ENCODE measurements at regions not wholly inside any gene's neighbourhood (a gene's known extent, or its start where the extent isn't known, plus 50 kb on each side); places are given as distances from the start of the nearest gene placed in this dataset.

- Histone ChIP-seq H3K9me3 (no peaks in the 10 kb centered on the region), H3K4me3 (ENCODE audit: control insufficient read depth in 1 of 2, extremely low read depth in 1 of 2, low read length in 1 of 2) (no peak overlapping the region), H3K36me3 (ENCODE audit: control insufficient read depth in 2 of 2, extremely low read depth in 1 of 2, insufficient read depth in 1 of 2, low read length in 1 of 2) (no peaks in the 10 kb centered on the region), H3K27me3 (replicated peaks in 1 of 2; ENCODE audit: control insufficient read depth in 2 of 2, extremely low read depth in 1 of 2, insufficient read depth in 2 of 2, low read length in 1 of 2) (no peaks in the 10 kb centered on the region), H3K4me1 (ENCODE audit: control insufficient read depth in 1 of 2, extremely low read depth in 1 of 2, insufficient read depth in 2 of 2, low read length in 2 of 2) (no peaks in the 10 kb centered on the region), H3K27ac (ENCODE audit: low read length) (no peak overlapping the region)
- no peak overlapping the region for H3K4me3 Mint-ChIP-seq
- ATAC-seq (replicated peaks in 1 of 4) (no peak), DNase-seq (no peak)
- ChIA-PET POLR2A (no interaction called here), CTCF (no interaction called here)
- H3K27me3 Mint-ChIP-seq = no peaks in the 10 kb centered on the region
- no peak overlapping the region for H3K27ac Mint-ChIP-seq
- no peaks in the 10 kb centered on the region for H3K36me3 Mint-ChIP-seq
- 87% methylated on average over 5 of the region's 5 CpGs for WGBS (ENCODE audit: insufficient coverage)
- peaks cover 18 to 26% (median 20%) of the 10 kb centered on the region in 3 donors for H3K9me3 Mint-ChIP-seq
- no peaks in the 10 kb centered on the region for H3K4me1 Mint-ChIP-seq
These were observed 53.9 kb upstream of the GALNTL6 start for GRCh38 chr4:171759274-171759673.

DNA sequence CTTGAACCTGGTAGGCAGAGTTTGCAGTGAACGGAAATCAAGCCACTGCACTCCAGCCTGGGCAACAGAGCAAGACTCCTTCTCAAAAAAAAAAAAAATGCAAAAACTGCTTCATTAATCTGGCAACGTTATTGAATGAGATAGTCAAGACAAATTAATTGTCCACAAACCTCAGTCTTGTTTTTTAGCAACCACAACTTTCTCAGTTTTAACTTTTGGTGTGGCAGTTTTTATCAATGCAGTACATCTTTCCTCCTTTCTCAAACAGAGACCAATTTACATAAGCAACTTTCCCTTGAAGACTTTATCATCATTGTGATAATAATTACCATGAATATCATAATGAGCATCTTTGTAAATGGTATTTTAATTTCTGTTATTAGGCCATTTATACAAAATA, 61.7 kb upstream of the GALNTL6 start:
- Histone ChIP-seq H3K9me3 (no peaks in the 10 kb centered on the region), H3K4me1 (ENCODE audit: control insufficient read depth in 1 of 2, extremely low read depth in 1 of 2, insufficient read depth in 2 of 2, low read length in 2 of 2) (no peaks in the 10 kb centered on the region), H3K36me3 (ENCODE audit: control insufficient read depth in 2 of 2, extremely low read depth in 1 of 2, insufficient read depth in 1 of 2, low read length in 1 of 2) (no peaks in the 10 kb centered on the region), H3K27ac (ENCODE audit: low read length) (no peak overlapping the region), H3K27me3 (replicated peaks in 1 of 2; ENCODE audit: control insufficient read depth in 2 of 2, extremely low read depth in 1 of 2, insufficient read depth in 2 of 2, low read length in 1 of 2) (no peaks in the 10 kb centered on the region), H3K4me3 (ENCODE audit: control insufficient read depth in 1 of 2, extremely low read depth in 1 of 2, low read length in 1 of 2) (no peak overlapping the region)
- H3K9me3 Mint-ChIP-seq = peaks cover 4 to 7% (median 5%) of the 10 kb centered on the region in 3 donors
- no peak for ATAC-seq (replicated peaks in 1 of 4)
- CTCF ChIA-PET = no interaction called here
- H3K27ac Mint-ChIP-seq = no peak overlapping the region
- WGBS (ENCODE audit: insufficient coverage) = 0% methylated on average over 1 of the region's 2 CpGs
- DNase-seq = no peak
- H3K36me3 Mint-ChIP-seq = no peaks in the 10 kb centered on the region
- H3K4me1 Mint-ChIP-seq = no peaks in the 10 kb centered on the region
- no peak overlapping the region for H3K4me3 Mint-ChIP-seq
- POLR2A ChIA-PET = no interaction called here
- no peaks in the 10 kb centered on the region for H3K27me3 Mint-ChIP-seq

GRCh38 chr4:171746418-171746817, 66.8 kb upstream of the GALNTL6 start:
- Histone ChIP-seq H3K36me3 (ENCODE audit: control insufficient read depth in 2 of 2, extremely low read depth in 1 of 2, insufficient read depth in 1 of 2, low read length in 1 of 2) (no peaks in the 10 kb centered on the region), H3K27me3 (replicated peaks in 1 of 2; ENCODE audit: control insufficient read depth in 2 of 2, extremely low read depth in 1 of 2, insufficient read depth in 2 of 2, low read length in 1 of 2) (no peaks in the 10 kb centered on the region), H3K4me3 (ENCODE audit: control insufficient read depth in 1 of 2, extremely low read depth in 1 of 2, low read length in 1 of 2) (no peak overlapping the region), H3K9me3 (no peaks in the 10 kb centered on the region), H3K4me1 (ENCODE audit: control insufficient read depth in 1 of 2, extremely low read depth in 1 of 2, insufficient read depth in 2 of 2, low read length in 2 of 2) (no peaks in the 10 kb centered on the region), H3K27ac (ENCODE audit: low read length) (no peak overlapping the region)
- Mint-ChIP-seq H3K4me1 (no peaks in the 10 kb centered on the region), H3K9me3 (peaks cover 4 to 10% (median 7%) of the 10 kb centered on the region in 3 donors), H3K27ac (no peak overlapping the region), H3K4me3 (no peak overlapping the region), H3K36me3 (no peaks in the 10 kb centered on the region), H3K27me3 (no peaks in the 10 kb centered on the region)
- DNase-seq = no peak
- ChIA-PET POLR2A (no interaction called here), CTCF (no interaction called here)
- ATAC-seq (replicated peaks in 1 of 4) = no peak

DNA sequence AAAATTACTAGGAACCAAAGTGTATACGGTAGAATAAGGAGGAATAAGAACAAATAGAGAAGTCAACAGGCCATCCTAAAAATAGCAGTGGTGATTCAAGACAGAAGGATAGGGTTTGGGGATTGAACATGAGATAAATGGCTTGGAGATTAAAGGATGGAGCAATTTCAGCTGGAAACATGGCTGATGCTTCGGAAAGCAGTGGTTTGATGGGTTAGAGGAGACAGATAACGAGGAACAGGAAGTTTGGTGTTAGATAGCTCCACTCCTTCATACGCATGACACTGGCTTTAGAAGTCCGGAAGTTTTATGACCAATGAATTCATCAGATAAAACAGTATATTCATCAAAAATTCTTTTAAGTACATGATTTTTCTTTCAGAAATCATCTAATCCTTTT, 70.8 kb upstream of the GALNTL6 start:
- POLR2A ChIA-PET = no interaction called here
- Mint-ChIP-seq H3K27me3 (no peaks in the 10 kb centered on the region), H3K27ac (no peak overlapping the region), H3K9me3 (peaks cover 9 to 12% (median 11%) of the 10 kb centered on the region in 3 donors), H3K36me3 (no peaks in the 10 kb centered on the region), H3K4me3 (no peak overlapping the region), H3K4me1 (no peaks in the 10 kb centered on the region)
- ATAC-seq (replicated peaks in 1 of 4) (no peak), DNase-seq (no peak)
- Histone ChIP-seq H3K27ac (ENCODE audit: low read length) (no peak overlapping the region), H3K4me1 (ENCODE audit: control insufficient read depth in 1 of 2, extremely low read depth in 1 of 2, insufficient read depth in 2 of 2, low read length in 2 of 2) (no peaks in the 10 kb centered on the region), H3K27me3 (replicated peaks in 1 of 2; ENCODE audit: control insufficient read depth in 2 of 2, extremely low read depth in 1 of 2, insufficient read depth in 2 of 2, low read length in 1 of 2) (no peaks in the 10 kb centered on the region), H3K9me3 (no peaks in the 10 kb centered on the region), H3K36me3 (ENCODE audit: control insufficient read depth in 2 of 2, extremely low read depth in 1 of 2, insufficient read depth in 1 of 2, low read length in 1 of 2) (no peaks in the 10 kb centered on the region), H3K4me3 (ENCODE audit: control insufficient read depth in 1 of 2, extremely low read depth in 1 of 2, low read length in 1 of 2) (no peak overlapping the region)
- CTCF ChIA-PET = no interaction called here
- 40% methylated on average over 1 of the region's 5 CpGs for WGBS (ENCODE audit: insufficient coverage)

DNA sequence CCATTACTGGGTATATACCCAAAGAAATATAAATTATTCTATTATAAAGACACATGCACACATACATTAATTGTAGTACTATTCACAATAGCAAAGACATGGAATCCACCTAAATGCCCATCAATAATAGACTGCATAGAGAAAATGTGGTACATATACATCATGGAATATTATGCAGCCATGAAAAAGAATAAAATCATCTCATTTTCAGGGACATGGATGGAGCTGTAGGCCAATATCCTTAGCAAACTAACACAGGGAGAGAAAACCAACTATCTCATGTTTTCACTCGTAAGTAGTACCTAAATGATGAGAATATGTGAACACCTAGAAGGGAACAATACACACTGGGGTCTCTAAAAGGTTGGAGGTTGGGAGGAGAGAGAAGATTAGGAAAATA, 86.0 kb upstream of the GALNTL6 start:
- Mint-ChIP-seq H3K36me3 (no peaks in the 10 kb centered on the region), H3K27me3 (no peaks in the 10 kb centered on the region), H3K4me3 (no peak overlapping the region), H3K9me3 (peaks cover 20 to 37% (median 20%) of the 10 kb centered on the region in 3 donors), H3K27ac (no peak overlapping the region), H3K4me1 (no peaks in the 10 kb centered on the region)
- H3K9me3 ChIP-seq = no peaks in the 10 kb centered on the region
- no peaks in the 10 kb centered on the region for H3K27me3 ChIP-seq (replicated peaks in 1 of 2; ENCODE audit: control insufficient read depth in 2 of 2, extremely low read depth in 1 of 2, insufficient read depth in 2 of 2, low read length in 1 of 2)
- H3K27ac ChIP-seq (ENCODE audit: low read length) = no peak overlapping the region
- H3K4me3 ChIP-seq (ENCODE audit: control insufficient read depth in 1 of 2, extremely low read depth in 1 of 2, low read length in 1 of 2) = no peak overlapping the region
- H3K36me3 ChIP-seq (ENCODE audit: control insufficient read depth in 2 of 2, extremely low read depth in 1 of 2, insufficient read depth in 1 of 2, low read length in 1 of 2) = no peaks in the 10 kb centered on the region
- no CpG with 5 or more reads among the region's 1 CpG for WGBS (ENCODE audit: insufficient coverage)
- no peaks in the 10 kb centered on the region for H3K4me1 ChIP-seq (ENCODE audit: control insufficient read depth in 1 of 2, extremely low read depth in 1 of 2, insufficient read depth in 2 of 2, low read length in 2 of 2)
- ATAC-seq (replicated peaks in 1 of 4) (no peak), DNase-seq (no peak)
- ChIA-PET CTCF (no interaction called here), POLR2A (no interaction called here)

- Mint-ChIP-seq H3K4me3 (no peak overlapping the region), H3K27ac (no peak overlapping the region), H3K27me3 (no peaks in the 10 kb centered on the region), H3K9me3 (peaks cover 11 to 28% (median 22%) of the 10 kb centered on the region in 3 donors), H3K36me3 (no peaks in the 10 kb centered on the region), H3K4me1 (no peaks in the 10 kb centered on the region)
- CTCF ChIA-PET = no interaction called here
- no peak for ATAC-seq (replicated peaks in 1 of 4)
- Histone ChIP-seq H3K4me1 (ENCODE audit: control insufficient read depth in 1 of 2, extremely low read depth in 1 of 2, insufficient read depth in 2 of 2, low read length in 2 of 2) (no peaks in the 10 kb centered on the region), H3K4me3 (ENCODE audit: control insufficient read depth in 1 of 2, extremely low read depth in 1 of 2, low read length in 1 of 2) (no peak overlapping the region), H3K27ac (ENCODE audit: low read length) (no peak overlapping the region), H3K27me3 (replicated peaks in 1 of 2; ENCODE audit: control insufficient read depth in 2 of 2, extremely low read depth in 1 of 2, insufficient read depth in 2 of 2, low read length in 1 of 2) (no peaks in the 10 kb centered on the region), H3K36me3 (ENCODE audit: control insufficient read depth in 2 of 2, extremely low read depth in 1 of 2, insufficient read depth in 1 of 2, low read length in 1 of 2) (no peaks in the 10 kb centered on the region), H3K9me3 (no peaks in the 10 kb centered on the region)
- POLR2A ChIA-PET = no interaction called here
- DNase-seq = no peak
- 71% methylated on average over 2 of the region's 2 CpGs for WGBS (ENCODE audit: insufficient coverage)
These were observed 91.3 kb upstream of the GALNTL6 start for GRCh38 chr4:171721937-171722336.

GRCh38 chr4:171719691-171720090, 93.5 kb upstream of the GALNTL6 start:
- ATAC-seq (replicated peaks in 1 of 4) (no peak), DNase-seq (no peak)
- H3K36me3 ChIP-seq (ENCODE audit: control insufficient read depth in 2 of 2, extremely low read depth in 1 of 2, insufficient read depth in 1 of 2, low read length in 1 of 2) = no peaks in the 10 kb centered on the region
- H3K27me3 Mint-ChIP-seq = no peaks in the 10 kb centered on the region
- H3K4me1 ChIP-seq (ENCODE audit: control insufficient read depth in 1 of 2, extremely low read depth in 1 of 2, insufficient read depth in 2 of 2, low read length in 2 of 2) = no peaks in the 10 kb centered on the region
- WGBS (ENCODE audit: insufficient coverage) = no CpG with 5 or more reads among the region's 2 CpGs
- no peak overlapping the region for H3K4me3 Mint-ChIP-seq
- peaks cover 12 to 25% (median 18%) of the 10 kb centered on the region in 3 donors for H3K9me3 Mint-ChIP-seq
- no peaks in the 10 kb centered on the region for H3K27me3 ChIP-seq (replicated peaks in 1 of 2; ENCODE audit: control insufficient read depth in 2 of 2, extremely low read depth in 1 of 2, insufficient read depth in 2 of 2, low read length in 1 of 2)
- ChIA-PET CTCF (interaction anchor here (0.6 to 0.7 kb wide), 2 partner anchors 104 to 1919 kb away, joined by 3 read pairs; no protein-coding TSS in a partner anchor), POLR2A (no interaction called here)
- no peak overlapping the region for H3K4me3 ChIP-seq (ENCODE audit: control insufficient read depth in 1 of 2, extremely low read depth in 1 of 2, low read length in 1 of 2)
- no peaks in the 10 kb centered on the region for H3K36me3 Mint-ChIP-seq
- no peak overlapping the region for H3K27ac Mint-ChIP-seq
- H3K9me3 ChIP-seq = no peaks in the 10 kb centered on the region
- H3K27ac ChIP-seq (ENCODE audit: low read length) = no peak overlapping the region
- H3K4me1 Mint-ChIP-seq = no peaks in the 10 kb centered on the region

Data from T-cell (primary cell).